PC-9 (cell line): ENCODE measurements at regions not wholly inside any gene's neighbourhood (a gene's known extent, or its start where the extent isn't known, plus 50 kb on each side); places are given as distances from the start of the nearest gene placed in this dataset.

ENCODE experiments used
- EZH2 ChIP-seq: fragments of 200-600 bp; sonication (generic); IDR thresholded peaks from 2 replicates; pipeline ENCODE4 v1.8.0; 2017; ENCODE audit warnings: antibody characterized with exemption, low read depth
- TF ChIP-seq, protein P1 (sequence below): fragments of 200-600 bp; sonication (generic); conservative IDR thresholded peaks from 2 replicates; pipeline ENCODE4 v1.6.1; 2017; ENCODE audit warnings: mixed run types, antibody characterized with exemption, mild to moderate bottlenecking, moderate library complexity

DNA sequence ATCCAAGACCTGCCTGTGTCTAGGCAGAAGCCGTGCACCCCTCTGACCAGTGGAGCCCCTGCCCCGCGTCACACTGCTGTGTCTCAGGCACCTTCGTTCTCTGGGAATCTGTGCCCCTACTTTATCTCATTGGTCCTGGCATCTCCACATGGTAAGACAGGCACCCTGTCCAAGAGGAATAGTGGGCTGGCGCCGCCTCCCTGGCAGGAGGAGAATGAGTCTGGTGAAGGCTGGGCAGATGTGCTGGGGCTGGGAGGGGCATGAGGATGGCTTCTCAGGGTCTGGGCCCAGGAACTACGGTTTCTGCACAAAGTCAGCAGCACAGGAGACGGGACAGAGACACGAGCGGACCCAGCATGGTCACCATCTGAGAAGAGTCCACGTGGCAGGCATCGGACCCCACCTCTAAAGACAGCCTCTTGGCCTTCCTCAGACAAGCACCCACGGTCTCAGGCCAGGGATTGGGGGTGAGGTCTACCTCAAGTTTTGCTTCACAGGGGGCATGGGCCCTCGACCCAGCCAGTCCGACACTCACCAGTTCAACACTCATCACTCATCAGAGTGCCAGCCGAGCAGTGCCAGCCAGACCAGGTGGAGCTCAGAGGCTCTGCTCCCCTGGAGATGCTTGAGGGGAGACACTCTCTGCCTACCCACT is 306.7 kb downstream of the ADGRD1 start:
- TF ChIP-seq, protein P1, sequence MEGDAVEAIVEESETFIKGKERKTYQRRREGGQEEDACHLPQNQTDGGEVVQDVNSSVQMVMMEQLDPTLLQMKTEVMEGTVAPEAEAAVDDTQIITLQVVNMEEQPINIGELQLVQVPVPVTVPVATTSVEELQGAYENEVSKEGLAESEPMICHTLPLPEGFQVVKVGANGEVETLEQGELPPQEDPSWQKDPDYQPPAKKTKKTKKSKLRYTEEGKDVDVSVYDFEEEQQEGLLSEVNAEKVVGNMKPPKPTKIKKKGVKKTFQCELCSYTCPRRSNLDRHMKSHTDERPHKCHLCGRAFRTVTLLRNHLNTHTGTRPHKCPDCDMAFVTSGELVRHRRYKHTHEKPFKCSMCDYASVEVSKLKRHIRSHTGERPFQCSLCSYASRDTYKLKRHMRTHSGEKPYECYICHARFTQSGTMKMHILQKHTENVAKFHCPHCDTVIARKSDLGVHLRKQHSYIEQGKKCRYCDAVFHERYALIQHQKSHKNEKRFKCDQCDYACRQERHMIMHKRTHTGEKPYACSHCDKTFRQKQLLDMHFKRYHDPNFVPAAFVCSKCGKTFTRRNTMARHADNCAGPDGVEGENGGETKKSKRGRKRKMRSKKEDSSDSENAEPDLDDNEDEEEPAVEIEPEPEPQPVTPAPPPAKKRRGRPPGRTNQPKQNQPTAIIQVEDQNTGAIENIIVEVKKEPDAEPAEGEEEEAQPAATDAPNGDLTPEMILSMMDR: no peak
- TF ChIP-seq EZH2: no peak
